ENCODE measurements at regions not wholly inside any gene's neighbourhood (a gene's known extent, or its start where the extent isn't known, plus 50 kb on each side); places are given as distances from the start of the nearest gene placed in this dataset. TPM values are rescaled to one million over a fixed set of nuclear protein-coding genes. Genes with fewer than 3 reads are reported as not detected.
"Not testable (repeated sequence)": the region's sequence is repeated elsewhere in the genome, so short reads cannot be mapped to it uniquely, and the experiment has no call there.

GRCh38 chr4:131764730-131765129, 1384.4 kb upstream of the PCDH10 start:
- no peak overlapping the region for H3K27ac ChIP-seq (ENCODE audit: low read depth, low read length)
- H3K9me3 ChIP-seq (ENCODE audit: control insufficient read depth, insufficient read depth, low read length), result no peaks in the 10 kb centered on the region
- WGBS (ENCODE audit: insufficient coverage), result 97% methylated on average over 28 of the region's 28 CpGs
- H3K36me3 ChIP-seq (ENCODE audit: control insufficient read depth, insufficient read depth, low read length), result peaks cover 2% of the 10 kb centered on the region
- no peaks in the 10 kb centered on the region for H3K27me3 ChIP-seq (ENCODE audit: control insufficient read depth, insufficient read depth, low read length)
- no peak overlapping the region for H3K4me3 ChIP-seq (ENCODE audit: low read depth, low read length)
- no peak for DNase-seq (ENCODE audit: low read depth in 4 of 6, low spot score in 6 of 6)
- H3K4me1 ChIP-seq (ENCODE audit: control insufficient read depth, insufficient read depth, low read length), result no peaks in the 10 kb centered on the region

GRCh38 chr4:131774382-131774781, 1374.7 kb upstream of the PCDH10 start:
- H3K27ac ChIP-seq (ENCODE audit: low read depth, low read length); H3K27me3 ChIP-seq (ENCODE audit: control insufficient read depth, insufficient read depth, low read length); H3K9me3 ChIP-seq (ENCODE audit: control insufficient read depth, insufficient read depth, low read length); H3K4me3 ChIP-seq (ENCODE audit: low read depth, low read length); DNase-seq (ENCODE audit: low read depth in 4 of 6, low spot score in 6 of 6); H3K36me3 ChIP-seq (ENCODE audit: control insufficient read depth, insufficient read depth, low read length); H3K4me1 ChIP-seq (ENCODE audit: control insufficient read depth, insufficient read depth, low read length): not testable (repeated sequence)
- WGBS (ENCODE audit: insufficient coverage), result no CpG with 5 or more reads among the region's 3 CpGs

GRCh38 chr4:131810565-131810964, 1338.5 kb upstream of the PCDH10 start:
- not testable (repeated sequence) for DNase-seq (ENCODE audit: low read depth in 4 of 6, low spot score in 6 of 6); H3K27ac ChIP-seq (ENCODE audit: low read depth, low read length); H3K27me3 ChIP-seq (ENCODE audit: control insufficient read depth, insufficient read depth, low read length); H3K36me3 ChIP-seq (ENCODE audit: control insufficient read depth, insufficient read depth, low read length); H3K4me1 ChIP-seq (ENCODE audit: control insufficient read depth, insufficient read depth, low read length); H3K9me3 ChIP-seq (ENCODE audit: control insufficient read depth, insufficient read depth, low read length); H3K4me3 ChIP-seq (ENCODE audit: low read depth, low read length)
- WGBS (ENCODE audit: insufficient coverage), result no CpG with 5 or more reads among the region's 3 CpGs

Small RNA genes in the stretch of these regions (small RNA-seq; reads per million reads assigned to genes)
- gene AC105424.1 (ENCODE audit: low replicate concordance) (not detected), gene RF00156 (ENCODE audit: low replicate concordance) (not detected), gene RN7SL205P (ENCODE audit: low replicate concordance) (not detected), gene RNU6-224P (ENCODE audit: low replicate concordance) (not detected)

Measured in spinal cord (tissue), 10 donors.